Astrocyte of the hippocampus (primary cell): ENCODE measurements at regions not wholly inside any gene's neighbourhood (a gene's known extent, or its start where the extent isn't known, plus 50 kb on each side); places are given as distances from the start of the nearest gene placed in this dataset.
"Not testable (repeated sequence)": the region's sequence is repeated elsewhere in the genome, so short reads cannot be mapped to it uniquely, and the experiment has no call there.

Source experiments
- DNase-seq: peaks from one replicate; pipeline ENCODE4 v3.0.0; 2011; ENCODE audit warnings: low read depth, low spot score

DNA sequence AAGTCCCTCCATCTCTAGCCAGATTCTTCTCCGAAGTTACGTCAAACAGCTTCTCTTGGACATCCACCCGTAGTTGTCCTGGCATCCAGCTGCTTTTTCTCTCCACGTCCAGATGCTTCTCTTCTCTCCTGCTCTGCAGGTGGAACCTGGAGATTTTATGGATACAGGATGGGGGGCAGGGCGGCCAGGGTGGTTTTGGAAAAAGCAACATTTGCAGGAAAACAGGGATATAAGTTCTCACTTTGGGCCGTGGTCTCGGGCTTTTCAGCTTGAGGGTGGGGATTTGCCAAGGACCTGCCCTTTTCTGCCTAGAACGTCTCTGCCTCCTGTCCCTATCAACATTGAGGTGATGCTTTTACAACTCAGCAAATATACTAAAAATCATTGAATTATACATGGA, 1941.6 kb upstream of the C9orf72 start:
- no peak for DNase-seq

GRCh38 chr9:29548436-29548835, 1975.2 kb upstream of the C9orf72 start:
- DNase-seq = peak; percentile 5

- peak; percentile 1 for DNase-seq
Measured at GRCh38 chr9:29555502-29555901, 1982.2 kb upstream of the C9orf72 start.

- peak; percentile 79 for DNase-seq
Measured at GRCh38 chr9:29556317-29556716, 1983.0 kb upstream of the C9orf72 start.

- DNase-seq = peak; percentile 1
Measured at GRCh38 chr9:29556746-29557145, 1983.5 kb upstream of the C9orf72 start.

DNA sequence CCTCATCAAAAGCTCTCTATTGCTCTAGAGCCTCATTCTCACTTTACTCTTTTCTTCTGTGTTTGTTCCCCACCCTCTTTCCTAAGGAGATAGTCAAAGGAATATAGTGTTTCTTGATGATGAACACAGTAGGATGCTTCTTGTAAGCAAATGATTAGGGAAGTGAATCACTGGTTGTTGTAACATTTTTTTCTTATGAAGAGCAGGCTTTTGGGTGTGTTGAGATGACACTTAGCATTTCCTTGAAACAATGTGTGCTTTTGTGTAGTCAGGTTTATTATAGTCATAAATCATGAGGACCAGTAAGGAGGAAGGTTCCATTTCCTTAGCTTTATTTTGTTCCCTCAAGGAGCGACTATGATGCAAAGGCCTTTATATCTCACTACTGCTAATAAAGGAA, 1991.3 kb upstream of the C9orf72 start:
- no peak for DNase-seq

GRCh38 chr9:29575219-29575618, 2001.9 kb upstream of the C9orf72 start:
- no peak for DNase-seq

- no peak for DNase-seq
Measured at GRCh38 chr9:29588361-29588760, 2015.1 kb upstream of the C9orf72 start.

- DNase-seq = no peak
Measured at GRCh38 chr9:29609282-29609681, 2036.0 kb upstream of the C9orf72 start.

DNA sequence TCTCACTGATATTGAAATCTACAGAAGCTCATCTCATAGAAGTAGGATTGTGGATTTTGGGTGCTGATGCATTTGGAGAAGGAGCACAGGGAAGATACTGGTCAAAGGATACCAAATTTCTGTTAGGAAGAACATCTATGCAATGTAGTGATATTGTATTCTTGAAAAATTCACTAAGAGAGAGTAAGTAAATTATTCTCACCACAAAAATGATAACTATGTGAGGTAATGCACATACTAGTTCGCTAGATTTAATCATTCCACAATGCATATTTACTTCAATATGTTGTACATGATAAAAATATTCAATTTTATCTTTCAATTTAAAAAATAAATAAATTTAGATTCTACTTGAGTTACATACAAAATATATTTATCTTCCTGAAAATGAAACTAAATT, 2040.5 kb upstream of the C9orf72 start:
- no peak for DNase-seq

- DNase-seq = no peak
Measured at GRCh38 chr9:29616844-29617243, 2043.6 kb upstream of the C9orf72 start.

- peak; percentile 1 for DNase-seq
Measured at GRCh38 chr9:29625292-29625731, 2052.0 kb upstream of the C9orf72 start.

DNA sequence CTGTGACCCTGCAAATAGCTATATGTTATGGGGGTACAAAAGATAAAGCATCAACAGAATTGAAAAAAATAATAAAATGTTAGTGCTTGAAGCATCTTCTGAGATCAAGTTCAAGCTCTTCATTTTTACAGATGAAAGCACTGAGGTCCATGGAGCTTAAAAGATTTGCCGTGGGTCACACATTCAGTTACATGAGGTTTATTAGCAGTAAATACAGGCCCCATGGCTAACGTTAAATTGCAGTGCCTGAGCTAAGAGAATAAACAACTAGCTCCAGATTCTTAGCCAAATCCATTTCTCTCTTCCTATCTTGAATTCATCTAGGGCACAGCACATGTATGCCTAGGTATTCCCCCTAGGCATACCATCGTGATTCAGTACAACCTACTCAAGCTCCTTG, 2052.7 kb upstream of the C9orf72 start:
- DNase-seq = no peak

DNA sequence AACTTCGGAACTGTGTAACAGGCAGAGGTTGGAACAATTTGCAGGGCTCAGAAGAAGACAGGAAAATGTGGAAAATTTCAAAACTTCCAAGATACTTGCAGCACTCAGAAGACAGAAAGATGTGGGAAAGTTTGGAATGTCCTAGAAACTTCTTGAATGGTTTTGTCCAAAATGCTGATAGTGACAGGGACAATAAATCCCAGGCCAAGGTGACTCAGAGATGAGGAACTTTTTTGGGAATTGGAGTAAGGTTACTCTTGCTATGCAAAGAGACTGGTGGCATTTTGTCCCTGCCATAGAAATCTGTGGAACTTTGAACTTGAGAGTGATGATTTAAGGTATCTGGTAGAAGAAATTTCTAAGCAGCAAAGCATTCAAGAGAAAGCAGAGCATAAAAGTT, 2055.6 kb upstream of the C9orf72 start:
- DNase-seq = not testable (repeated sequence)

DNA sequence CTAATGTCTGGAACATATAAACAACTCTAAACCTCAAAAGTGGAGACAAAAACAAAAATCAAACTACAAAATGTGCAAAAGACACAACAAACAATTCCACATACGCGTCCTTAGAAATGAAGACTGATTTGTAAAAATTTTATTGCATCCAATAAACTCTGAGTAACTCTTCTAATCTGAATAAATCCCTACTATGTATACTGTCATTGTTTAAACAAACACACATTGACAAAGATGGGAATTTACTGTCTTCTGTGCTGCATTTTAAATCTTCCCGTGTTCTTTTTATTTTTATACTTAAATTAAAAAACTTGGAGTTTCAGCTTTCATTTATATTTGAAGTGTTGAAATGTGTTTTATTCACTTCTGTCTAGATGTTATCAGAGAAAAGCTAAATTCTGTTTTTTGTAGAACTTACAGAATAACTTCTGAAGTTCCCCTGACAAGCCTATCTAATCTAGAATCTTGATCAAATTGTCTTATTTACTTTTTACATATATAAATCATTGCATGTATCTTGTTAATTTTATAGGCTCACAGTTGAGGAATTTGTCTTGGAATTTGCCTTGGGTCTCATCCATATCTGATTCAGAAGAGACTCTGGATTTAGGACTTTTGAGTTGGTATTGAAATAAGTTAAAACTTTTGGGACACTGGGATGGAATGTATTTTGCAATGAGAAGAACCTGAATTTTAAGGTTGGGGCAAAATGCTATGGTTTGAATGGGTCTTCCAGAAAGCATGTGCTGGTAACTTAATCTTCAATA, 2064.4 kb upstream of the C9orf72 start:
- DNase-seq = no peak

DNA sequence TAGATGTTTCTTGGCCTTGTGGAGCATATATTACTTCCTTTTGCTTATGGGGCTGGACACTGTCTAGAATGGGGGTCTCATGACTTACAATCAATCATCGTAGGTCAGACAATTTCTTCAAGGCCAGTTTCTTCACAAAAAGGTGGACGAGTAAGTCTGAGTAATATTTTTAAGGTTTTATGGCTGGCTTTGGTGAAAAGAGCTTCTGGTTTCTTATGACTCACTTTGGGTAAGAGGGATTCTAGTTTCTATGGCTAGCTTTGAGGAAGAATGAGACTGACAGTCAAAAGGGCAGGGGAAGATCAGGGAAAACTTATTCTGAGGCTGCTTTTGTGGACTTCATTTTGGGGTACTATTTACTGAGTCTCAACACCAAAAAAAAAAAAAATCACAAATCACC, 2067.2 kb upstream of the C9orf72 start:
- no peak for DNase-seq

GRCh38 chr9:29644514-29644913, 2071.2 kb upstream of the C9orf72 start:
- no peak for DNase-seq

GRCh38 chr9:29647451-29647850, 2074.2 kb upstream of the C9orf72 start:
- no peak for DNase-seq

DNA sequence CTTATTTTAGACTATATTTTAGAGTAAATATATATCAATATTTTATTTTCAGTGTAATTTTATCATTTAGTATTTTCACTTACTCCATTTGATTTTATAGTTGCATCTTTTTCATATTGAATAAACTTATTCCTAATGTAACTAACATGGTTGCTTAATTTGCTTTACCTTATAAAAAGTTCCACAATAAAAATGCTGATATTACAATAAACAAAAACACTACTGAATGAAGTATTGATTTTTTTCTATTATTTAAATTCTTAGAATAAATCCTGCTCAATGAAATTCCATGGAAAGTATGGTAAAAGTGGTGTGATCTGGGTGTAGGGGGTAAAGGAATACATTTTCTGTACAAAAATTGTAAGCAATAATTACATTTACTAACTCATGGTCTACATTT, 2074.9 kb upstream of the C9orf72 start:
- no peak for DNase-seq

GRCh38 chr9:29648601-29649000, 2075.3 kb upstream of the C9orf72 start:
- DNase-seq = no peak

- DNase-seq = no peak
Measured at GRCh38 chr9:29656641-29657406, 2083.5 kb upstream of the C9orf72 start.

DNA sequence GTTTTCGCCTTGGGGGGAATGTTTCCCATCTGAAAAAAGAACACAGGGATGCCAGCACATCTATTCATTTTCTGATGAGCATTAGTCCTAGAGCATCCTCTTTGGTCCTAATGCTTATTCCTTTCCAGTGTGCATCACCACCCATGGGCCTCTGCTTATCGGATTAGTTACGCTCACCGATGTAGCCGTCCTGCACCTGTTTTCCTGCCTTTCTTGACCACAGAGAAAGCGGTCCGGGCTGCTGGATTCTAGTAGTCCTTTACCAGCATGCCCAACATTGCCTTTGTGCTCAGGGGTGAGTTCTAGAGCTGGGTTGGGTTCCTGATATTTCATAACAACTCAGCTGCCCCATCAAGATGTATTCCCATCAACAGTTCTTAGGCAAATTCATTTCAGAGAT, 2084.5 kb upstream of the C9orf72 start:
- no peak for DNase-seq

DNA sequence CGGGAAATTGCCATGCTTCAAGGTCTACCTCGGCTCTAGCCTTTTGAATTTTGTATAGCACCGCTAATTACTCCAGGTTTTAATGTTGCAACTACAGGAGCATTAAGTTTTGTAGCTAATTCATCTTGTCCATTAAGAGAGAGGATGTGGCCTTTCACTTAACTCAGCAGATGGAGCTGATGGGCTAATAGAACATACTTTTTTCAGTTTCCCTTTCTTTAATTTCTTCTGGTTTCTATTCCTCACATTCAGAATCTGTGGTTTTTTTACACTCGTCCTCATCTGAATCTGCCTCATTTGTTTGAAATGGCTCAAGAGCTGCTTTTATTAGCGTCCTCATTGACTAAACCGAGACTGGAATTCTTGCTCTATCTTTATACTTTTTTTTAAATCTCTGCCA, 2085.7 kb upstream of the C9orf72 start:
- no peak for DNase-seq
